ENCODE measurements at regions not wholly inside any gene's neighbourhood (a gene's known extent, or its start where the extent isn't known, plus 50 kb on each side); places are given as distances from the start of the nearest gene placed in this dataset.
"Not testable (repeated sequence)": the region's sequence is repeated elsewhere in the genome, so short reads cannot be mapped to it uniquely, and the experiment has no call there.

DNA sequence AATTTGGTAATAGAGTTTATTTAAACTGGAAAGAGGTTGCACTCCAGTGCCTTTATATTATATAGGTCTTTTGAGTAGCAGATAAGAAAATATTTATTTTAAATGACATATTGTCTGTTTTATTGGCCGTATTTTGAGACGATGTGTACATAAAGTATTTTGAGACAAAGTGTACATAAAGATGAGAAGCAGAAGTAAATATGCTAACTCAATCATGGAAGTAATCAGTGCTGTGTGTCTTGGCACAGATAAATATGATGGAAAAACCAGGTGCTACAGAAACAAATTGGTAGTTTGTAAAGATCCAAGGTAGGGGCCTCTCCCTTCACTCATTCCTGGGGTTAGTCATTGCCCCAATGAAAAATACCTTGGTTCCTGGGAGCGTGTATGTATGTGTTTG, 382.9 kb downstream of the DSEL start:
- H3K9me3 ChIP-seq (ENCODE audit: control insufficient read depth, low read length): no peaks in the 10 kb centered on the region
- H3K4me3 ChIP-seq (ENCODE audit: low read length): no peak overlapping the region
- H3K9ac ChIP-seq (ENCODE audit: extremely low read depth, low read length, poor library complexity, severe bottlenecking): no peak overlapping the region
- Mint-ChIP-seq H3K9me3 (no peaks in the 10 kb centered on the region), H3K4me1 (no peaks in the 10 kb centered on the region), H3K27me3 (ENCODE audit: insufficient read depth) (no peaks in the 10 kb centered on the region), H3K4me3 (no peak overlapping the region), H3K27ac (no peak overlapping the region), H3K36me3 (ENCODE audit: low read depth) (no peaks in the 10 kb centered on the region)
- H3K27me3 ChIP-seq (ENCODE audit: control insufficient read depth, insufficient read depth, low read length, poor library complexity, severe bottlenecking): no peaks in the 10 kb centered on the region
- no peak for DNase-seq
- 79 to 93% methylated on average over 2 of the region's 3 CpGs for WGBS, 2 experiments (ENCODE audit: insufficient coverage in 1 of 2, insufficient read length in 1 of 2)
- TF ChIP-seq, protein P1, sequence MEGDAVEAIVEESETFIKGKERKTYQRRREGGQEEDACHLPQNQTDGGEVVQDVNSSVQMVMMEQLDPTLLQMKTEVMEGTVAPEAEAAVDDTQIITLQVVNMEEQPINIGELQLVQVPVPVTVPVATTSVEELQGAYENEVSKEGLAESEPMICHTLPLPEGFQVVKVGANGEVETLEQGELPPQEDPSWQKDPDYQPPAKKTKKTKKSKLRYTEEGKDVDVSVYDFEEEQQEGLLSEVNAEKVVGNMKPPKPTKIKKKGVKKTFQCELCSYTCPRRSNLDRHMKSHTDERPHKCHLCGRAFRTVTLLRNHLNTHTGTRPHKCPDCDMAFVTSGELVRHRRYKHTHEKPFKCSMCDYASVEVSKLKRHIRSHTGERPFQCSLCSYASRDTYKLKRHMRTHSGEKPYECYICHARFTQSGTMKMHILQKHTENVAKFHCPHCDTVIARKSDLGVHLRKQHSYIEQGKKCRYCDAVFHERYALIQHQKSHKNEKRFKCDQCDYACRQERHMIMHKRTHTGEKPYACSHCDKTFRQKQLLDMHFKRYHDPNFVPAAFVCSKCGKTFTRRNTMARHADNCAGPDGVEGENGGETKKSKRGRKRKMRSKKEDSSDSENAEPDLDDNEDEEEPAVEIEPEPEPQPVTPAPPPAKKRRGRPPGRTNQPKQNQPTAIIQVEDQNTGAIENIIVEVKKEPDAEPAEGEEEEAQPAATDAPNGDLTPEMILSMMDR (conservative IDR thresholded peaks at IDR 0.05): no peak
- H3K27ac ChIP-seq (ENCODE audit: low read depth, low read length): no peak overlapping the region
- no peaks in the 10 kb centered on the region for H3K36me3 ChIP-seq (ENCODE audit: control insufficient read depth, insufficient read depth, low read length)
- no peaks in the 10 kb centered on the region for H3K4me1 ChIP-seq (ENCODE audit: control insufficient read depth, insufficient read depth, low read length)

DNA sequence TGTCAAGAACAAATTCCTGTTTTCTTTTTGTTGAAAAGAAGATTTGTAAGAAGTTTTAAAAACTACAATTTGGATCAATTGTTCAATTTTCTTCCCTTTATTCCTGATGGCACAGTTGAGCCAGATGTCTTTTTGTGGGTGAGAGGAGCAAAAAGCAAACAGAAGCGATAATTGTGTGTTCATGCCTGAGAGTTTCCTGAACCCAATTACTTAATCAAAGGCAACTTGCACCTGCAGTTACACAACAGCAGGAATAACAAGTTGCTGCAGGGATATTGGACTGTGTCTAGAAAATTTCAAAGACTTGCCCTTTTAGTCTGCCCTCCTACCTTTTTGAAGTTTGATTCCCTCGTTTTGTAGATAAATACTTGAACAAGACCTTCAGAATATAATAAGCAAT, 383.6 kb downstream of the DSEL start:
- Histone ChIP-seq H3K36me3 (ENCODE audit: control insufficient read depth, insufficient read depth, low read length) (no peaks in the 10 kb centered on the region), H3K27ac (ENCODE audit: low read depth, low read length) (no peak overlapping the region), H3K27me3 (ENCODE audit: control insufficient read depth, insufficient read depth, low read length, poor library complexity, severe bottlenecking) (no peaks in the 10 kb centered on the region), H3K4me1 (ENCODE audit: control insufficient read depth, insufficient read depth, low read length) (no peaks in the 10 kb centered on the region), H3K4me3 (ENCODE audit: low read length) (no peak overlapping the region), H3K9me3 (ENCODE audit: control insufficient read depth, low read length) (no peaks in the 10 kb centered on the region), H3K9ac (ENCODE audit: extremely low read depth, low read length, poor library complexity, severe bottlenecking) (no peak overlapping the region)
- DNase-seq: no peak
- Mint-ChIP-seq H3K27ac (no peak overlapping the region), H3K4me3 (no peak overlapping the region), H3K9me3 (peaks cover 7% of the 10 kb centered on the region), H3K36me3 (ENCODE audit: low read depth) (no peaks in the 10 kb centered on the region), H3K27me3 (ENCODE audit: insufficient read depth) (no peaks in the 10 kb centered on the region), H3K4me1 (no peaks in the 10 kb centered on the region)
- 89 to 100% methylated on average over 1 to 2 of the region's 2 CpGs for WGBS, 2 experiments (ENCODE audit: insufficient coverage in 1 of 2, insufficient read length in 1 of 2)
- TF ChIP-seq, protein P1 (conservative IDR thresholded peaks at IDR 0.05): no peak

DNA sequence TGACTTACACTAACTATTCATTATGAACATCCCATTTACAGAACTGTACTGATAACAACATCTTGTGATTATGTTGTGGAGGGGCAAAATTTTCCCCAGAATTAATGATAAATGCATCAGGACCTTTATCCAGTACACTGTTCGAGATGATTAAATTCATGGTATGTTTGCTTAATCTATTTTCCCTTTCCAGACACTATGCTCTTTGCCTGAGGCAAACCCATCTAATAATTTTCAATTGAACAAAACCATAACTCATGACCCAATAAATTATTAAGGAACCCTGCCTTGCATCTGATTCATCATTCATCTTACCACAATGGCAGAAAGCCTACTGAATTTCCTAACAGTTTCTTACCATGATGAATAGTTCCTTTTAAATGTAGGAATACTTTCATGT, 385.0 kb downstream of the DSEL start:
- Mint-ChIP-seq H3K9me3 (peaks cover 11% of the 10 kb centered on the region), H3K27ac (no peak overlapping the region), H3K4me1 (no peaks in the 10 kb centered on the region), H3K27me3 (ENCODE audit: insufficient read depth) (no peaks in the 10 kb centered on the region), H3K36me3 (ENCODE audit: low read depth) (no peaks in the 10 kb centered on the region), H3K4me3 (no peak overlapping the region)
- H3K9ac ChIP-seq (ENCODE audit: extremely low read depth, low read length, poor library complexity, severe bottlenecking): no peak overlapping the region
- H3K4me3 ChIP-seq (ENCODE audit: low read length): no peak overlapping the region
- H3K9me3 ChIP-seq (ENCODE audit: control insufficient read depth, low read length): no peaks in the 10 kb centered on the region
- H3K4me1 ChIP-seq (ENCODE audit: control insufficient read depth, insufficient read depth, low read length): no peaks in the 10 kb centered on the region
- H3K27me3 ChIP-seq (ENCODE audit: control insufficient read depth, insufficient read depth, low read length, poor library complexity, severe bottlenecking): no peaks in the 10 kb centered on the region
- peak overlapping the region; percentile 54 for H3K27ac ChIP-seq (ENCODE audit: low read depth, low read length)
- no peak for DNase-seq
- TF ChIP-seq, protein P1 (conservative IDR thresholded peaks at IDR 0.05): no peak
- 100% methylated on average over 1 of the region's 1 CpG for WGBS, 2 experiments (ENCODE audit: insufficient coverage in 1 of 2, insufficient read length in 1 of 2)
- no peaks in the 10 kb centered on the region for H3K36me3 ChIP-seq (ENCODE audit: control insufficient read depth, insufficient read depth, low read length)

DNA sequence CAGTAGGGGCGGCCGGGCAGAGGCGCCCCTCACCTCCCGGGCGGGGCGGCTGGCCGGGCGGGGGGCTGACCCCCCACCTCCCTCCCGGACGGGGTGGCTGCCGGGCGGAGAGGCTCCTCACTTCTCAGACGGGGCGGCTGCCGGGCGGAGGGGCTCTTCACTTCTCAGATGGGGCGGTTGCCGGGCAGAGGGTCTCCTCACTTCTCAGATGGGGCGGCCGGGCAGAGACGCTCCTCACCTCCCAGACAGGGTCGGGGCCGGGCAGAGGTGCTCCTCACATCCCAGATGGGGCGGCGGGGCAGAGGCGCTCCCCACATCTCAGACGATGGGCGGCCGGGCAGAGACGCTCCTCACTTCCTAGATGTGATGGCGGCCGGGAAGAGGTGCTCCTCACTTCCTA, 389.8 kb downstream of the DSEL start:
- not testable (repeated sequence) for DNase-seq; H3K4me3 Mint-ChIP-seq; H3K9ac ChIP-seq (ENCODE audit: extremely low read depth, low read length, poor library complexity, severe bottlenecking); H3K9me3 ChIP-seq (ENCODE audit: control insufficient read depth, low read length); H3K4me1 ChIP-seq (ENCODE audit: control insufficient read depth, insufficient read depth, low read length); H3K36me3 Mint-ChIP-seq (ENCODE audit: low read depth); H3K4me1 Mint-ChIP-seq; H3K27ac Mint-ChIP-seq; H3K36me3 ChIP-seq (ENCODE audit: control insufficient read depth, insufficient read depth, low read length); H3K27me3 ChIP-seq (ENCODE audit: control insufficient read depth, insufficient read depth, low read length, poor library complexity, severe bottlenecking); H3K27ac ChIP-seq (ENCODE audit: low read depth, low read length); H3K27me3 Mint-ChIP-seq (ENCODE audit: insufficient read depth); H3K4me3 ChIP-seq (ENCODE audit: low read length)
- 92% methylated on average over 11 of the region's 32 CpGs; no CpG with 5 or more reads in 1 of the 2 experiments for WGBS, 2 experiments (ENCODE audit: insufficient coverage in 1 of 2, insufficient read length in 1 of 2)
- H3K9me3 Mint-ChIP-seq: peaks cover 11% of the 10 kb centered on the region

Data from endodermal cell (in vitro differentiated cells).